SK-N-SH treated with all-trans-retinoic acid at 6 μM for 48 hours (cell line): ENCODE measurements at regions not wholly inside any gene's neighbourhood (a gene's known extent, or its start where the extent isn't known, plus 50 kb on each side); places are given as distances from the start of the nearest gene placed in this dataset.

Experiments used
- ATAC-seq: fragments of 200-7000 bp; cut with Tn5 transposase; 3 replicates; pipeline ENCODE4 v1.9.1; 2020; ENCODE audit warnings: mild to moderate bottlenecking, moderate library complexity
- ARNTL ChIP-seq: fragments of 450-650 bp; formaldehyde crosslinking; IDR thresholded peaks from 2 replicates; pipeline ENCODE4 v1.5.0; 2020; ENCODE audit warnings: low read depth, mild to moderate bottlenecking, moderate library complexity, borderline replicate concordance
- CREB5 ChIP-seq: fragments of 250-450 bp; sonication (Bioruptor Pico); IDR thresholded peaks from 2 replicates; pipeline ENCODE4 v1.5.1; 2020; ENCODE audit warnings: low read depth, mild to moderate bottlenecking, moderate library complexity
- CSDC2 ChIP-seq: fragments of 250-450 bp; sonication (Bioruptor Pico); IDR thresholded peaks from 2 replicates; pipeline ENCODE4 v1.5.0; 2020; ENCODE audit warnings: mild to moderate bottlenecking, moderate library complexity
- CSRNP3 ChIP-seq: fragments of 250-450 bp; sonication (Bioruptor Pico); IDR thresholded peaks from 2 replicates; pipeline ENCODE4 v1.5.1; 2021; ENCODE audit warnings: mild to moderate bottlenecking, moderate library complexity
- ISL1 ChIP-seq: fragments of 250-450 bp; sonication (Bioruptor Pico); IDR thresholded peaks from 2 replicates; pipeline ENCODE4 v2.1.2; 2022; ENCODE audit warnings: mild to moderate bottlenecking, moderate library complexity
- OSR1 ChIP-seq: fragments of 250-450 bp; sonication (Bioruptor Pico); IDR thresholded peaks from 2 replicates; pipeline ENCODE4 v1.8.0; 2022; ENCODE audit warnings: moderate library complexity, mild to moderate bottlenecking, inconsistent platforms
- PPARA ChIP-seq: fragments of 250-450 bp; sonication (Bioruptor Pico); IDR thresholded peaks from 2 replicates; pipeline ENCODE4 v1.5.0; 2020; ENCODE audit warnings: mild to moderate bottlenecking, borderline replicate concordance
- RARB ChIP-seq: fragments of 250-450 bp; sonication (Bioruptor Pico); IDR thresholded peaks from 2 replicates; pipeline ENCODE4 v1.8.0; 2021; ENCODE audit warnings: mild to moderate bottlenecking, moderate library complexity
- TOX ChIP-seq: fragments of 250-450 bp; sonication (Bioruptor Pico); IDR thresholded peaks from 2 replicates; pipeline ENCODE4 v1.8.0; 2021; ENCODE audit warnings: mild to moderate bottlenecking, moderate library complexity, borderline replicate concordance
- ZFP3 ChIP-seq: fragments of 250-450 bp; sonication (Bioruptor Pico); IDR thresholded peaks from 2 replicates; pipeline ENCODE4 v1.5.0; 2020; ENCODE audit warnings: mild to moderate bottlenecking, moderate library complexity
- ZFP30 ChIP-seq: fragments of 450-650 bp; formaldehyde crosslinking; IDR thresholded peaks from 2 replicates; pipeline ENCODE4 v1.5.0; 2022; ENCODE audit warnings: mild to moderate bottlenecking, moderate library complexity
- ZNF565 ChIP-seq: fragments of 450-650 bp; formaldehyde crosslinking; conservative IDR thresholded peaks from 2 replicates; pipeline ENCODE4 v1.5.0; 2020; ENCODE audit warnings: low read depth, mild to moderate bottlenecking, moderate library complexity
- ZNF70 ChIP-seq: fragments of 450-650 bp; formaldehyde crosslinking; IDR thresholded peaks from 2 replicates; pipeline ENCODE4 v1.5.0; 2020; ENCODE audit warnings: mild to moderate bottlenecking, moderate library complexity
- TF ChIP-seq, protein P1 (sequence below): fragments of 250-450 bp; sonication (Bioruptor Pico); IDR thresholded peaks from 2 replicates; pipeline ENCODE4 v1.5.0; 2020; ENCODE audit warnings: mild to moderate bottlenecking, moderate library complexity
- TF ChIP-seq, protein P2 (sequence below): fragments of 250-450 bp; sonication (Bioruptor Pico); IDR thresholded peaks from 2 replicates; pipeline ENCODE4 v1.8.0; 2021; ENCODE audit warnings: low read depth, mild to moderate bottlenecking, moderate library complexity, borderline replicate concordance
- TF ChIP-seq, protein P3 (sequence below): fragments of 250-450 bp; sonication (Bioruptor Pico); IDR thresholded peaks from 2 replicates; pipeline ENCODE4 v1.8.0; 2020; ENCODE audit warnings: mild to moderate bottlenecking, moderate library complexity, borderline replicate concordance

GRCh38 chr12:105930557-105931503, 207.9 kb downstream of the NUAK1 start:
- no peak for ATAC-seq
- TF ChIP-seq, protein P1, sequence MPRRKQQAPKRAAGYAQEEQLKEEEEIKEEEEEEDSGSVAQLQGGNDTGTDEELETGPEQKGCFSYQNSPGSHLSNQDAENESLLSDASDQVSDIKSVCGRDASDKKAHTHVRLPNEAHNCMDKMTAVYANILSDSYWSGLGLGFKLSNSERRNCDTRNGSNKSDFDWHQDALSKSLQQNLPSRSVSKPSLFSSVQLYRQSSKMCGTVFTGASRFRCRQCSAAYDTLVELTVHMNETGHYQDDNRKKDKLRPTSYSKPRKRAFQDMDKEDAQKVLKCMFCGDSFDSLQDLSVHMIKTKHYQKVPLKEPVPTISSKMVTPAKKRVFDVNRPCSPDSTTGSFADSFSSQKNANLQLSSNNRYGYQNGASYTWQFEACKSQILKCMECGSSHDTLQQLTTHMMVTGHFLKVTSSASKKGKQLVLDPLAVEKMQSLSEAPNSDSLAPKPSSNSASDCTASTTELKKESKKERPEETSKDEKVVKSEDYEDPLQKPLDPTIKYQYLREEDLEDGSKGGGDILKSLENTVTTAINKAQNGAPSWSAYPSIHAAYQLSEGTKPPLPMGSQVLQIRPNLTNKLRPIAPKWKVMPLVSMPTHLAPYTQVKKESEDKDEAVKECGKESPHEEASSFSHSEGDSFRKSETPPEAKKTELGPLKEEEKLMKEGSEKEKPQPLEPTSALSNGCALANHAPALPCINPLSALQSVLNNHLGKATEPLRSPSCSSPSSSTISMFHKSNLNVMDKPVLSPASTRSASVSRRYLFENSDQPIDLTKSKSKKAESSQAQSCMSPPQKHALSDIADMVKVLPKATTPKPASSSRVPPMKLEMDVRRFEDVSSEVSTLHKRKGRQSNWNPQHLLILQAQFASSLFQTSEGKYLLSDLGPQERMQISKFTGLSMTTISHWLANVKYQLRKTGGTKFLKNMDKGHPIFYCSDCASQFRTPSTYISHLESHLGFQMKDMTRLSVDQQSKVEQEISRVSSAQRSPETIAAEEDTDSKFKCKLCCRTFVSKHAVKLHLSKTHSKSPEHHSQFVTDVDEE (CRISPR knock-in tag), result no peak
- TF ChIP-seq PPARA, result no peak
- TF ChIP-seq, protein P2, sequence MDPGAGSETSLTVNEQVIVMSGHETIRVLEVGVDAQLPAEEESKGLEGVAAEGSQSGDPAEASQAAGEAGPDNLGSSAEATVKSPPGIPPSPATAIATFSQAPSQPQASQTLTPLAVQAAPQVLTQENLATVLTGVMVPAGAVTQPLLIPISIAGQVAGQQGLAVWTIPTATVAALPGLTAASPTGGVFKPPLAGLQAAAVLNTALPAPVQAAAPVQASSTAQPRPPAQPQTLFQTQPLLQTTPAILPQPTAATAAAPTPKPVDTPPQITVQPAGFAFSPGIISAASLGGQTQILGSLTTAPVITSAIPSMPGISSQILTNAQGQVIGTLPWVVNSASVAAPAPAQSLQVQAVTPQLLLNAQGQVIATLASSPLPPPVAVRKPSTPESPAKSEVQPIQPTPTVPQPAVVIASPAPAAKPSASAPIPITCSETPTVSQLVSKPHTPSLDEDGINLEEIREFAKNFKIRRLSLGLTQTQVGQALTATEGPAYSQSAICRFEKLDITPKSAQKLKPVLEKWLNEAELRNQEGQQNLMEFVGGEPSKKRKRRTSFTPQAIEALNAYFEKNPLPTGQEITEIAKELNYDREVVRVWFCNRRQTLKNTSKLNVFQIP (CRISPR knock-in tag), result no peak

DNA sequence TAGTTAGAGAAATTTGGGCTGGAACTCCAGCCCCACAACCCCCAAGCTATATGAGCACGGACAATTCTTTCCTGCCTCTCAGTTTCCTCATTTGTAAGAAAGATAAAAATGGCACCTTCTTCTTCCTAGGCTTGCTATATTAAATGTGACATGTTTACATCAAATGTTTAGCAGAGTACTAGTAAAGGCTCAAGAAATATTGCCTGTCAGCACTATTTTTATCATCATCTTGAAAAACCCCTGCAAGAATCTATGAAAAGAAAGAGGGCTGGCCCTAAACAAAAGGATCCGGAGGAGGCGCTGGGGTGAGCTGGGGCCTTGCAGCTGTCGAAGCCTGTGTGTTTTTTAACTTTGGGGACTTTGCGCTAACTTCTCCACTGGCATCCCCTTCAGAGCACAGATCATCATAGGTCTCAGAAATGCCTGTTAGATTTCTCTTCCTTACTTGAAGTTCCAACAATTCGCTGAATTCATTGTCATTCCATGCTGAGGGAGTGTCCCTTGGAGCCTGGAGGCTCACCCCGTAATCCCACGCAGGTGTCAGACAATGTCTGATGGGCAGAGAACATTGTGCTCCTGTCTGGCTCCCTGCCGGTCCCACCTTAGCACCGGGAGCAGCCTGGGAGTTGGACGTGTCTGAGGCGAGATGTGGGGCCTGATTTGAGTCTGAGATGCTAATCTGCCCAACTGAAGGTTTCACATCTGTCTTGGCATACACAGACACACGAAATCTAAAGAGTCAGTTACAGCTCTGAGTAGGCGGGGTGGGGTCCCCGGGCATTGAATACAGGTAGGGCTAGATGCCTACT, 206.8 kb downstream of the NUAK1 start:
- ATAC-seq, result no peak

DNA sequence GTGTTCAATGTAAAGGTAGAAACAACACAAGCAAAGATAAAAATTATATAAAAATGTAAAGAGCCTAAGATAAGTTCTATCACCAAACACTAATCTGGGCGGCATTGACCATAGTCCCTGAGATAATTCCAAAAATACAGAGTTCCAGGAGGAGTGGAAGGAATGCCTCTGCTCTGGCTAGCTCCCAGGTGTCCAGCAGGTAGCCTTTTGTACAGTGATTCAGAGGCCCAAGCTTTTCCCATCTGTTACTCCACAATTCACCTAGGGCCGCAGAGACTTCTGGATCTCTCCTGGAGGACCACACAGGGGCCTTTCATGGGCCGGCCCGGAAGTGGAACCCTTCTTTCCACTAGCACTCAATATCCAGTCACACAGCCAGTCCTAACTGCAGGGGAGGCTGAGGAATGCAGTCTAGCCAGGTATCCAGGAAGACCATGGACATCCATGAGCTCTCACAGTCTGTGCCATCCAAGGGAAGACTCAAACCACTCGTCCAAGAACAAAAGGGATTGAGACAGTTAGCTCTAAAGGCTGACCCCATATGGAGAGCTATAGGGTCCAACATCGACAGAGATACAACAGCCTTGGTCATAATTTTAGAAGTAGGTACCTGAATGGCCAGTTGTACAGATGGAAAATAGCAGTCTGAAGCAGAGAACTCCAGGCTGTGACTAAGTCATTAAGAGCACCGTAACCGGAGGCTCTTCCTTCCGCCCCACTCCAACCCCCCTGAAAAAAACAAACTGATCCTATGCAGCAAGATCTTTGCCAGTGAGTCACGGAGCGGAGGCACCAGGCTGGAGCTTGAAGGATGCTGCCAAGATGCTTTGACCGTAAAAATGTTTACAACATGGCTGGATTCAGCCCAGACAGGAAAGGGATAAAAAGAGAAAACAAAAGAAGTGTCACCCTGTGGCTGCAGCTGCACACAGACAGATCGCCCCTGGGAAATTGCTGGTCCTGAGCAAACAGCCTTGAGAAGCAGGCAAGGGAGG, 204.8 kb downstream of the NUAK1 start:
- ATAC-seq, result peak; percentile 97
- TF ChIP-seq ZFP30 (CRISPR knock-in tag) (no peak), ZNF70 (CRISPR knock-in tag) (peak; percentile 92)

More for the DNA sequence above, 206.8 kb downstream of the NUAK1 start:
- TF ChIP-seq ARNTL (CRISPR knock-in tag) (no peak), CREB5 (CRISPR knock-in tag) (no peak), RARB (CRISPR knock-in tag) (no peak), ZFP30 (CRISPR knock-in tag) (no peak), TOX (no peak)
- TF ChIP-seq, protein P2 (CRISPR knock-in tag), result no peak
- TF ChIP-seq, protein P3, sequence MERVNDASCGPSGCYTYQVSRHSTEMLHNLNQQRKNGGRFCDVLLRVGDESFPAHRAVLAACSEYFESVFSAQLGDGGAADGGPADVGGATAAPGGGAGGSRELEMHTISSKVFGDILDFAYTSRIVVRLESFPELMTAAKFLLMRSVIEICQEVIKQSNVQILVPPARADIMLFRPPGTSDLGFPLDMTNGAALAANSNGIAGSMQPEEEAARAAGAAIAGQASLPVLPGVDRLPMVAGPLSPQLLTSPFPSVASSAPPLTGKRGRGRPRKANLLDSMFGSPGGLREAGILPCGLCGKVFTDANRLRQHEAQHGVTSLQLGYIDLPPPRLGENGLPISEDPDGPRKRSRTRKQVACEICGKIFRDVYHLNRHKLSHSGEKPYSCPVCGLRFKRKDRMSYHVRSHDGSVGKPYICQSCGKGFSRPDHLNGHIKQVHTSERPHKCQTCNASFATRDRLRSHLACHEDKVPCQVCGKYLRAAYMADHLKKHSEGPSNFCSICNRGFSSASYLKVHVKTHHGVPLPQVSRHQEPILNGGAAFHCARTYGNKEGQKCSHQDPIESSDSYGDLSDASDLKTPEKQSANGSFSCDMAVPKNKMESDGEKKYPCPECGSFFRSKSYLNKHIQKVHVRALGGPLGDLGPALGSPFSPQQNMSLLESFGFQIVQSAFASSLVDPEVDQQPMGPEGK (CRISPR knock-in tag), result no peak

DNA sequence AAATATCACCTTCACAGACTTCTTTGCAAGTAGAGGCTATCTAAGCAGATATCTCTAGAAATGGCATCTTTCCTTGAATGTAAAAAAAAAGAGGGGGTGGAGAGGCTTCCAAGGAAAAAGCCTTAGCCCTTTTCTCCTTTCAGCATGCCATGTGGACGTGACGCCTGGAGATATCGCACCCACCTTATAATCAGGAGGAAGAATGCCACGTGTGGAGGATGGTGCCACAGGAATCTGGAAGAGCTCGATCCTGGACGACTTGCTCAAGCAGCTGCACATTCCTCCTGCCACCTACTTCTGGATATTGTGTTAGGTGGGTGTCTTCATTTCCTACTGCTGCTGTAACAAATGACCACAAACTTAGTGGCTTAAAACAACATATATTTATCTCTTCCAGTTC, 203.6 kb downstream of the NUAK1 start:
- ATAC-seq, result no peak
- TF ChIP-seq RARB (CRISPR knock-in tag), result no peak
- no peak for TF ChIP-seq OSR1 (CRISPR knock-in tag)
- no peak for TF ChIP-seq ZNF70 (CRISPR knock-in tag)
- TF ChIP-seq ZFP3 (CRISPR knock-in tag), result no peak
- TF ChIP-seq ZNF565 (CRISPR knock-in tag), result no peak
- no peak for TF ChIP-seq PPARA
- TF ChIP-seq, protein P1 (CRISPR knock-in tag), result no peak
- TF ChIP-seq ZFP30 (CRISPR knock-in tag), result no peak
- TF ChIP-seq CSDC2, result no peak
- TF ChIP-seq ISL1, result no peak
- no peak for TF ChIP-seq CSRNP3 (CRISPR knock-in tag)
